GM20431 (cell line): ENCODE measurements at regions not wholly inside any gene's neighbourhood (a gene's known extent, or its start where the extent isn't known, plus 50 kb on each side); places are given as distances from the start of the nearest gene placed in this dataset.

Experiments used
- in situ Hi-C: fragments of 300-500 bp; cut with MseI, MboI; formaldehyde crosslinking; loops from one replicate; pipeline ENCODE4 v1.15.0; 2020; ENCODE audit warnings: low sequenced_read_pairs; ENCODE audit not compliant: unreplicated experiment

DNA sequence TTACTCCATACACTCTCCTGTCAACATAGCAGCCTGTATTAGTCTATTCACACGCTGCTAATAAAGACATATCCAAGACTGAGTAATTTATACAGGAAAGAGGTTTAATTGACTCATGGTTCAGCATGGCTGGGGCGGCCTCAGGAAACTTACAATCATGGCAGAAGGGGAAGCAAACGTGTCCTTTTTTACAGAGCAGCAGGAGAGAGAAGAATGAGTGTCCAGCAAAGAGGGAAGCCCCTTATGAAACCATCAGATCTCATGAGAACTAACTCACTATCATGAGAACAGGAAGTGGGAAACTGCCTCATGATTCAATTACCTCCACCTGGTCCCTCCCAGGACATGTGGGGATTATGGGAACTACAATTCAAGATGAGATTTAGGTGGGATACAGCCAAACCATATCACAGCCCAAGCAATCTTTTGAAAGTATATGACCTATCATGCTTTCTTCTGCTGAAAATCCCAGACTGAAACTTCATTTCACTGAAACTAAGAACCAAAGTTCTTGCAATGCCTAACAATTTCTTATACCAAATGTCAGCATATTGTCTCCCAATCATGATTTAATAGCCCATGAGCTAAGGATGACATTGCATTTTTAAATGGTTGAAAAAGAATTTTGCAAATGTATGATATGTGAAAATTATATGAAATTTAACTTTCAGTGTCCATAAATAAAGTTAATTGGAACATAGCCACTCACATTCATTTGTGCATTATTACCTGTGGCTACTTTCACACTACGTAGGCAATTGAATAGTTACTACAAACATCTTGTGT is 686.8 kb upstream of the ZEB2 start:
- in situ Hi-C loops, result no loop called here

DNA sequence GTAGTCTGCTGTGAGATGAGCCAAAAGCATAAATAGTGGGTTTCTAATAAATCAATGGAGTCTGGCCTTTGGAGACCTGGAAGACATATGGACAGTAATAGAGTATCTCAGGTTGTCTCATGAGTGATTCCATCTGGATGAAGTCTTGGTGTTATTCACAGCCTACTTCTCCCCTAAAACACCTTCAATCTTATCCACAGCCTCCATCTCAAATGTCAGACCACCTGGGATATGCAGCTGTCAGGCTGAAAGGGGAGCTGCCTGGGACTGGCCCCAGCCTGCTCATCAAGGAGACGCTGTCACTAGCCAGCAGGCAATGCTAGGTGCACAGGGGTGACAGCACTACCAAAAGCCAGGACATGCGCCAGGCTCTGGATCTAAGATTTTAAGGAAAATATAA is 684.0 kb upstream of the ZEB2 start:
- in situ Hi-C loops, result no loop called here

GRCh38 chr2:145199827-145200706 is 680.1 kb upstream of the ZEB2 start:
- in situ Hi-C loops, result no loop called here

- in situ Hi-C loops, result no loop called here
These were observed 679.1 kb upstream of the ZEB2 start for GRCh38 chr2:145199042-145199441.

DNA sequence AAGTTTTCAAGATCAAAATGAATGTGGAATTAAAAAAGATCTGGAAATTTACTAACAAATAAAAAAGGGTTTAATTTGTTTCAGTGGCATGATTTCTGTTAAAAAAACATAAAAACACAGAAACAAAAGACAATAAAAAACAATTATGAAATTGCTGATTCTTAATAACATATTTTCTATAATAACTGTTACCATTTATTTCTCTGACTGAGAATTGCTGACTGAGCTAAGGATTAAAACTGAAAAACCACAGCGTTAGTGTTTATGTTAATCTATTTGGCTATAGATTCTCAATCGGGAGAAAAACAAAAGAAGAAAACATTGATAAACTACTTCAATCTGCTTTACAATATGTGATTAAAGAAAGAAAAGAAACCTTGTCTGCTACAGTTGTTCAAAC is 678.6 kb upstream of the ZEB2 start:
- in situ Hi-C loops, result no loop called here

DNA sequence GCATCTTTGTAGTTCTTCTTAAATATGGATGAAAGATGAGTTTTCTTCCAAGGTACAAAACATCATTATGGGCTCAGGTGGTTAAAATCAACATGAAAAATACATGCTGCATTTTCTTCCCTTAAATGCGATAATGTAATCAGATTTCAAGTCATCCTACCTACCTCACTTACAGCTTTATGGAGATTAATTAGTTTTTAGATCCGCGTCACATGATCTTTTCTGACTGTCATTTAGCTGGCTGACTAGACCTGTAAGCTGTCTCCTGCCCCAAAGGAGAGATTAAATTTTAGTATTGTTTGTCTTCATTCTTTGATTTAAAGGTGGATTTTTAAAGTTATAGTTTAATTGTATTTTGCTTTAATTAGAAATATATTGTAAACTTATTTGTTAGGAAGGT is 678.0 kb upstream of the ZEB2 start:
- in situ Hi-C loops, result no loop called here

DNA sequence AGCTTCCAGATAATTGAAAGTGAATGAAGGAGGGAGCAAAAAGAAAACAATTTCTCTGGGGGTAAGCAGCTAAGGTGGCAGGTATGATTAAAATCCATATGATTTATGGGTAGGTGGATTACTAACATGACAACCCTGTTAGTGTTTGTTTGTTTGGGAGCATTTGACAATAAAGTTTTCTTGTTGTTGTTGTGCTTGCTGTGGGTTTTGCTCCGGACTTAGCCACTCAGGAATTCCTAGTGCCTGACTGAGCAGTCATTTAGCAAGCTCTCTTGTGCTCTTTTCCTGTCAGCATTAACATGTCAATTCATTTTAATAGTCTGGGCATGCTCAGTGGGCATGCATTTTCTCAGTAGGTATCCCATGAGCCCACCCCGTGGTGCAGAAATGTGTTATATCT is 674.8 kb upstream of the ZEB2 start:
- in situ Hi-C loops, result no loop called here

- in situ Hi-C loops, result no loop called here
These were observed 670.2 kb upstream of the ZEB2 start for GRCh38 chr2:145190031-145190703.

DNA sequence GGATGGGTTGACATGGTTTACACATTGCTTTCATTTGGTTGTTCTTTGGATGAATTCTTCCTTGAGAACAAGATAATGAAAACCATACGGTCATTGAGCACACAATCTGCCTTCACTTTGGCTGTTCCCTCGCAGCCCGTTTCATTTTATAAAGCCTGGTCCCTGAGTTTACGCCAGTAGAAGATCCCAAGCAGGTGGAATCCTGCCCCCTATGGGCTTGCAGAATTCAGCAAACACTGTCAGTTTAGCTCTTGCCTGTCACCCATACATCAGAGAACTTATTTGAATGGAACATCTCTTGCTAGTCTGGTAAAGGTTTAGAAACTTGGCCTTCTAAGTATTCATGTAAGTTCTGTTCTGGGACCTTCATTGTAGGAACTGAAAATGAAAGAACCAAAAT is 666.4 kb upstream of the ZEB2 start:
- in situ Hi-C loops, result no loop called here

DNA sequence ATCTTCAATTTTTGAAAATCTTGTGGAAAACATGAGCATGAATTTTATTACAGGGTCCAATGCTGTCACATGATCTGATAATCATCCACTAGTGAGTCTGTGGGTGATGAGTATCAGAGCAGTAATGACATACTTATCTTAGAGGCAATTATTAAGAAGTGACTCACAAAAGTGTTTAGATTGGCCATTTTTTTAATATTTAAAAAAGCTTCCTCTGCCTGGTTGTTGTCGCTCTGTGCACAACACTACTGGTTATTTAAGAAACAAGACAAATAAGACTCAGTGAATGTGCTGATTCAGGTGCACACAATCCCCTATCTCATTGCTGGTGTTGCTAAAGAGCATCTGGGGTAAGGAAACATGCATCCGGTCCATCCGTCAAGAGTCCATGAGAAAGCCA is 665.8 kb upstream of the ZEB2 start:
- in situ Hi-C loops, result no loop called here

GRCh38 chr2:145184741-145185651 is 665.1 kb upstream of the ZEB2 start:
- in situ Hi-C loops, result no loop called here

- in situ Hi-C loops, result no loop called here
These were observed 649.4 kb upstream of the ZEB2 start for GRCh38 chr2:145169285-145169684.

DNA sequence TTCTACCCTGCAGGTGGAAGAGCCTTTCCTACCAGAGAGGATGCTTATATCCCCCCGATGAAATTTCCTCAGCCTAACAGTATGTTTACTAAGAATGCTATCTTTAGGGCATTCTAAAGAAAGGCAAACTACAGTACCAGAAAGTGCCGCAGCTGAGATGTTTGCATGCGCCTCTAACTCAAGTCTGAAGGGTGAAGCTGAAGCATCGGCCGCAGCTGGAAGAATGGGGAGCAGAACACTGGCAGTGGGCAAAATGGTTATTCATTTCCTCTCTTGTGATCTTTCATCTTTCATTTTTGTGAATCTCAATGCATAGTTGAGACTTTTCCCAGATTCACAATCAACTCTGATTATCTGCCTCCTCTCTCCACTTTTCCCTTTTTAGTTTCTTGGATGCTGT is 648.2 kb upstream of the ZEB2 start:
- in situ Hi-C loops, result no loop called here

- in situ Hi-C loops, result no loop called here
These were observed 646.9 kb upstream of the ZEB2 start for GRCh38 chr2:145166731-145167302.

DNA sequence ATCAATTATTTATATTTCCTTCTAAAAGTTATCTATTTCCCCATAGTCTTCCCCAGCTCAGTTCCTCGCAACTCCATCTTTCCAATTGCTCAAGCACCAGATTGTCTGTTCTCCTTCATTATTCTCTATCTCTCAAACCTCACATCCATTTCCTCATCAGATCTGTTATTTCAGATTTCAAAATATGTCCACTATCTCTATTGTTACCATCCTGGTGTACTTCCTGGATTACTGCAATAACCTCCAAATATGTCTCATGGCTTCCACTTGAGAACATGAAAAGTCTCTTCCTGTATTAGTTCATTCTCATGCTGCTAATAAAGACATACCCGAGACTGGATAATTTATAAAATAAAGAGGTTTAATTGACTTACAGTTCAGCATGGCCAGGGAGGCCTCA is 641.7 kb upstream of the ZEB2 start:
- in situ Hi-C loops, result no loop called here

GRCh38 chr2:145160855-145161254 is 640.9 kb upstream of the ZEB2 start:
- in situ Hi-C loops, result no loop called here

GRCh38 chr2:145159676-145160075 is 639.8 kb upstream of the ZEB2 start:
- in situ Hi-C loops, result no loop called here

- in situ Hi-C loops, result no loop called here
These were observed 638.0 kb upstream of the ZEB2 start for GRCh38 chr2:145157741-145158591.
